ENCODE measurements at regions not wholly inside any gene's neighbourhood (a gene's known extent, or its start where the extent isn't known, plus 50 kb on each side); places are given as distances from the start of the nearest gene placed in this dataset.

GRCh38 chr6:117210279-117210678, 55.1 kb upstream of the VGLL2 start:
- CTCF ChIA-PET, result no interaction called here
- H3K9ac ChIP-seq (ENCODE audit: control insufficient read depth, insufficient read depth, low read length), result no peak overlapping the region
- H3K27me3 ChIP-seq (replicated peaks in 1 of 2; ENCODE audit: control insufficient read depth in 2 of 2, insufficient read depth in 2 of 2, low read length in 1 of 2), result no peaks in the 10 kb centered on the region
- no peak overlapping the region for H2AFZ ChIP-seq (ENCODE audit: control insufficient read depth, low read depth, low read length)
- no peak overlapping the region for H3K4me2 ChIP-seq (ENCODE audit: control insufficient read depth, insufficient read depth)
- SMC1A ChIA-PET (ENCODE audit: uncharacterized antibody, unreplicated experiment), result no interaction called here
- intact Hi-C loops (cut with micrococcal nuclease; ENCODE audit: unreplicated experiment), result no loop called here
- H3K4me3 ChIP-seq, result no peak overlapping the region
- RAD21 ChIA-PET (ENCODE audit: unreplicated experiment), result no interaction called here
- no peak overlapping the region for H3K27ac ChIP-seq (ENCODE audit: control insufficient read depth, insufficient read depth)
- H3K9me3 ChIP-seq (replicated peaks; ENCODE audit: control insufficient read depth, insufficient read depth, low read length), result no peaks in the 10 kb centered on the region
- 8% methylated on average over 1 of the region's 1 CpG for WGBS (ENCODE audit: insufficient coverage, insufficient replicate concordance, low lambda C conversion rate, missing lambda C conversion rate)
- no peaks in the 10 kb centered on the region for H3K79me2 ChIP-seq (ENCODE audit: control insufficient read depth, insufficient read depth, low read length)
- H4K20me1 ChIP-seq (ENCODE audit: control insufficient read depth, insufficient read depth), result no peaks in the 10 kb centered on the region
- FAIRE-seq, result no peak
- POLR2A ChIA-PET, result no interaction called here
- no TSS peak for BruUV-seq (replicated peaks)
- in situ Hi-C loops (cut with MboI), result no loop called here
- no peak for ATAC-seq
- no peak for DNase-seq (ENCODE audit: low read depth, low spot score)
- H3K36me3 ChIP-seq (ENCODE audit: control insufficient read depth in 2 of 2, insufficient read depth in 2 of 2, low read length in 1 of 2), result no peaks in the 10 kb centered on the region
- TF ChIP-seq TCF12 (IDR thresholded peaks at IDR 0.05; ENCODE audit: low read depth, low read length), result no peak
- no peak for TF ChIP-seq SREBF1 (IDR thresholded peaks at IDR 0.05; ENCODE audit: low read length)
- TF ChIP-seq LARP7 (IDR thresholded peaks at IDR 0.05), result no peak
- no peak for TF ChIP-seq ZNF687 (IDR thresholded peaks at IDR 0.05)
- no peak for TF ChIP-seq CEBPZ (IDR thresholded peaks at IDR 0.05; ENCODE audit: low read depth, low read length)
- no peak for TF ChIP-seq SUZ12 (IDR thresholded peaks at IDR 0.05; ENCODE audit: unreplicated experiment)
- TF ChIP-seq PML (IDR thresholded peaks at IDR 0.05; ENCODE audit: low read length), result no peak
- TF ChIP-seq KDM1A (IDR thresholded peaks at IDR 0.05; ENCODE audit: borderline replicate concordance), result no peak
- no peak for TF ChIP-seq POLR2AphosphoS5 (IDR thresholded peaks at IDR 0.05; ENCODE audit: low read length)
- no peak for TF ChIP-seq NRF1 (conservative IDR thresholded peaks at IDR 0.05; ENCODE audit: low read depth, low read length)
- TF ChIP-seq DPF2 (IDR thresholded peaks at IDR 0.05), result no peak
- no peak for TF ChIP-seq PRDM15 (CRISPR knock-in tag; IDR thresholded peaks at IDR 0.05)
- TF ChIP-seq ESRRA (IDR thresholded peaks at IDR 0.05; ENCODE audit: low read length), result no peak
- TF ChIP-seq RAD21 (IDR thresholded peaks at IDR 0.05; ENCODE audit: insufficient read depth, low read depth, low read length), result no peak
- TF ChIP-seq CREM (IDR thresholded peaks at IDR 0.05; ENCODE audit: low read depth), result no peak
- no peak for TF ChIP-seq BHLHE40 (IDR thresholded peaks at IDR 0.05; ENCODE audit: borderline replicate concordance in 1 of 2, low read depth in 2 of 2, low read length in 1 of 2)
- no peaks in the 10 kb centered on the region for H3K4me1 ChIP-seq (ENCODE audit: control insufficient read depth, insufficient read depth, low read length)
